A549 (cell line): ENCODE measurements at regions not wholly inside any gene's neighbourhood (a gene's known extent, or its start where the extent isn't known, plus 50 kb on each side); places are given as distances from the start of the nearest gene placed in this dataset.

ENCODE experiments used
- BHLHE40 ChIP-seq: IDR thresholded peaks from 2 replicates; pipeline ENCODE4 v1.6.1; 2012; ENCODE audit warnings: low read depth, low read length, inconsistent platforms
- CHD2 ChIP-seq: fragments of 150-350 bp; IDR thresholded peaks from 2 replicates; pipeline ENCODE4 v1.6.1; 2014; ENCODE audit warnings: low read length; ENCODE audit not compliant: partially characterized antibody
- CTCF ChIP-seq: fragments of >200 bp; sonication (Bioruptor Twin); formaldehyde crosslinking; IDR thresholded peaks from 3 replicates; pipeline ENCODE4 v1.5.1; 2016
- NPAS2 ChIP-seq: fragments of 250-450 bp; sonication (Bioruptor Pico); IDR thresholded peaks from 2 replicates; pipeline ENCODE4 v1.8.0; 2022; ENCODE audit warnings: mild to moderate bottlenecking, moderate library complexity, borderline replicate concordance
- POLR2A ChIP-seq: IDR thresholded peaks from 2 replicates; pipeline ENCODE4 v1.6.1; 2012; ENCODE audit warnings: mild to moderate bottlenecking, low read length
- RNF2 ChIP-seq: fragments of 200-600 bp; sonication (generic); IDR thresholded peaks from 2 replicates; pipeline ENCODE4 v1.6.1; 2016; ENCODE audit warnings: low read depth, mild to moderate bottlenecking, antibody characterized with exemption, moderate library complexity, borderline replicate concordance

DNA sequence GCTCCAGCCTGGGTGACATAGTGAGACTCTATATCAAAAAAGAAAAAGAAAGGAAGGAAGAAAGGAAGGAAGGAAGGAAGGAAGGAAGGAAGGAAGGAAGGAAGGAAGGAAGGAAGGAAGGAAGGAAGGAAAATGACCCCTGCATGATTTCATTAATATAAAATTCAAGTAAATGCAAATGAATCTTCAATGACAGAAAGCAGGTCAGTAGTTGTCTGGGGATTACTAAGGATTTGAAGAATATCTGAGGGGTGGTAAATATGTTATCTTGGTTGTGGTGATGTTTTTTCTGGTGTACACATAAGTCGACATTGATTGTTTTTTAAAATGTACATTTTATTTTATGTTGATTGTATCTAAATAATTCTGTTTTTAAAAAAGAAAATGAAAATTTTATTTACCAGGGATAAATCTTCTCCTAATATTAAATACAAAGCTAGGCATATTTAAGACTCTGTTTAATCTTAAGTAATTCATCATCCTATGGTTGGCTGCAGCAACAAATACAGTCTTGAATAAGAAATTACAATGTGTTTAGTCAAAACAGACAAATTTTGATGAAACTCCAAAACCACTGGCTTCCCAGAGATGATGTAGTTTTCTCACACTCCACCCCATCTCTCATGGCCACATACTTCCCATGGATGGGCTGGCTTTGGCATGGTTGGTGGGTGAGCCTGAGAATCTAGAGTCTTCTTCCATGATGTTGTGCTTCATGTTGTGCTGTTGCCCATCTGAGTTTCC lies 314.7 kb upstream of the REG3G start:
- TF ChIP-seq RNF2 = no peak
- no peak for TF ChIP-seq CHD2
- TF ChIP-seq CTCF = no peak
- TF ChIP-seq POLR2A = no peak
- TF ChIP-seq NPAS2 = no peak
- no peak for TF ChIP-seq BHLHE40
